ENCODE measurements at regions not wholly inside any gene's neighbourhood (a gene's known extent, or its start where the extent isn't known, plus 50 kb on each side); places are given as distances from the start of the nearest gene placed in this dataset.
"Not testable (repeated sequence)": the region's sequence is repeated elsewhere in the genome, so short reads cannot be mapped to it uniquely, and the experiment has no call there.

- Histone ChIP-seq H3K27ac (no peak overlapping the region), H3K9me3 (no peaks in the 10 kb centered on the region), H3K4me3 (no peak overlapping the region), H3K27me3 (no peaks in the 10 kb centered on the region), H3K36me3 (no peaks in the 10 kb centered on the region), H3K4me1 (peaks cover 0 to 6% (median 0%) of the 10 kb centered on the region in 4 donors)
- intact Hi-C loops (cut with DNase I) = no loop called here
- 61 to 73% methylated on average over 1 of the region's 1 CpG for WGBS, 2 donors
- peak; percentile 56 for DNase-seq
- TF ChIP-seq EP300 (IDR thresholded peaks at IDR 0.05) = no peak
- TF ChIP-seq POLR2AphosphoS5 (IDR thresholded peaks at IDR 0.05) = peak in 2 of 4 donors; percentile 14 to 31
These were observed 1004.7 kb upstream of the LCORL start for GRCh38 chr4:19026281-19026680.

- Histone ChIP-seq H3K9me3 (no peaks in the 10 kb centered on the region), H3K36me3 (no peaks in the 10 kb centered on the region), H3K4me1 (peaks cover 0 to 6% (median 0%) of the 10 kb centered on the region in 4 donors), H3K4me3 (no peak overlapping the region), H3K27ac (no peak overlapping the region), H3K27me3 (no peaks in the 10 kb centered on the region)
- intact Hi-C loops (cut with DNase I) = no loop called here
- 69 to 88% methylated on average over 2 of the region's 2 CpGs for WGBS, 2 donors
- no peak for DNase-seq
- TF ChIP-seq POLR2A (IDR thresholded peaks at IDR 0.05) (no peak), CTCF (IDR thresholded peaks at IDR 0.05) (no peak), POLR2AphosphoS5 (IDR thresholded peaks at IDR 0.05) (no peak), EP300 (IDR thresholded peaks at IDR 0.05) (no peak)
These were observed 1003.5 kb upstream of the LCORL start for GRCh38 chr4:19025031-19025430.

GRCh38 chr4:19024047-19024446 is 1002.5 kb upstream of the LCORL start:
- Histone ChIP-seq H3K4me1 (peaks cover 0 to 6% (median 0%) of the 10 kb centered on the region in 4 donors), H3K4me3 (no peak overlapping the region), H3K36me3 (no peaks in the 10 kb centered on the region), H3K27ac (no peak overlapping the region), H3K9me3 (no peaks in the 10 kb centered on the region), H3K27me3 (no peaks in the 10 kb centered on the region)
- intact Hi-C loops (cut with DNase I) = no loop called here
- no peak for DNase-seq
- 90 to 92% methylated on average over 8 of the region's 8 CpGs for WGBS, 2 donors
- TF ChIP-seq POLR2A (IDR thresholded peaks at IDR 0.05) (no peak), EP300 (IDR thresholded peaks at IDR 0.05) (no peak), POLR2AphosphoS5 (IDR thresholded peaks at IDR 0.05) (no peak), CTCF (IDR thresholded peaks at IDR 0.05) (no peak)

GRCh38 chr4:19021617-19022016 is 1000.1 kb upstream of the LCORL start:
- no peak for DNase-seq
- Histone ChIP-seq H3K4me1 (peaks cover 0 to 6% (median 0%) of the 10 kb centered on the region in 4 donors), H3K27ac (no peak overlapping the region), H3K27me3 (no peaks in the 10 kb centered on the region), H3K4me3 (no peak overlapping the region), H3K9me3 (no peaks in the 10 kb centered on the region), H3K36me3 (no peaks in the 10 kb centered on the region)
- intact Hi-C loops (cut with DNase I) = no loop called here
- TF ChIP-seq EP300 (IDR thresholded peaks at IDR 0.05) (no peak), POLR2AphosphoS5 (IDR thresholded peaks at IDR 0.05) (no peak), POLR2A (IDR thresholded peaks at IDR 0.05) (no peak), CTCF (IDR thresholded peaks at IDR 0.05) (no peak)

- DNase-seq; H3K4me1 ChIP-seq; H3K27ac ChIP-seq; H3K9me3 ChIP-seq; H3K27me3 ChIP-seq; H3K36me3 ChIP-seq; H3K4me3 ChIP-seq; intact Hi-C loops (cut with DNase I): not testable (repeated sequence)
- 91 to 94% methylated on average over 11 of the region's 11 CpGs for WGBS, 2 donors
These were observed 995.0 kb upstream of the LCORL start for GRCh38 chr4:19016550-19016949.

- intact Hi-C loops (cut with DNase I) = no loop called here
- no peaks in the 10 kb centered on the region for H3K9me3 ChIP-seq
- no peaks in the 10 kb centered on the region for H3K36me3 ChIP-seq
- H3K27me3 ChIP-seq = no peaks in the 10 kb centered on the region
- no peak overlapping the region for H3K27ac ChIP-seq
- H3K4me1 ChIP-seq = peaks cover 0 to 5% (median 0%) of the 10 kb centered on the region in 4 donors
- no peak overlapping the region for H3K4me3 ChIP-seq
- TF ChIP-seq CTCF (IDR thresholded peaks at IDR 0.05) (no peak), POLR2AphosphoS5 (IDR thresholded peaks at IDR 0.05) (no peak), EP300 (IDR thresholded peaks at IDR 0.05) (no peak), POLR2A (IDR thresholded peaks at IDR 0.05) (no peak)
- DNase-seq = no peak
These were observed 993.0 kb upstream of the LCORL start for GRCh38 chr4:19014594-19014993.

Data from sigmoid colon (tissue), 6 donors.